ENCODE measurements at regions not wholly inside any gene's neighbourhood (a gene's known extent, or its start where the extent isn't known, plus 50 kb on each side); places are given as distances from the start of the nearest gene placed in this dataset.

DNA sequence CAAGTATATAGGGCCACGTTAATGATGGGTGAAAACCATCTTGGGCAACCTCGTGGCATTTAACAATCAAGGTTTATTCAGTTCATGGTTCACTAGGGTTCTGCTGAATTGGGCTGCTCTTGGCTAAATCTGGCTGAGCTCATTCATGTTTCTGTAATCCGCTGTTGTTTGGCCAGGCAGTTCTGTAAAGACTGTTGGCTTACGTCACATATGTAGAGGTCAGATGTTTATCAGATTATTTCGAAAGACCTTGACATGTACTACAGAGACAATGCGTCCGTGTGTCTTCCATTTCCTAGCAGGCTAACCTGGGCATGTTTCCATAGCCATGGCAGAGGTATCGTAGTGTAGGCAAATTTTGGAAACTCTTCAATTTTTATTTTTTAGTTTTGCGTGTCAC is 190.0 kb upstream of the ZWINT start:
- TF ChIP-seq CTCF (IDR thresholded peaks at IDR 0.05) (no peak), POLR2A (IDR thresholded peaks at IDR 0.05) (no peak)
